ENCODE measurements at regions not wholly inside any gene's neighbourhood (a gene's known extent, or its start where the extent isn't known, plus 50 kb on each side); places are given as distances from the start of the nearest gene placed in this dataset.
"Not testable (repeated sequence)": the region's sequence is repeated elsewhere in the genome, so short reads cannot be mapped to it uniquely, and the experiment has no call there.

- no peak for DNase-seq (ENCODE audit: low read depth)
These were observed 313.2 kb upstream of the DIO3 start for GRCh38 chr14:101247842-101248725.

- no peak for DNase-seq (ENCODE audit: low read depth)
These were observed 312.2 kb upstream of the DIO3 start for GRCh38 chr14:101248840-101249675.

- DNase-seq (ENCODE audit: low read depth) = no peak
These were observed 311.6 kb upstream of the DIO3 start for GRCh38 chr14:101249676-101250036.

GRCh38 chr14:101250336-101250947, 310.9 kb upstream of the DIO3 start:
- no peak for DNase-seq (ENCODE audit: low read depth)

GRCh38 chr14:101250948-101251811, 310.1 kb upstream of the DIO3 start:
- no peak for DNase-seq (ENCODE audit: low read depth)

GRCh38 chr14:101251812-101252442, 309.4 kb upstream of the DIO3 start:
- no peak for DNase-seq (ENCODE audit: low read depth)

GRCh38 chr14:101252443-101253214, 308.7 kb upstream of the DIO3 start:
- no peak for DNase-seq (ENCODE audit: low read depth)

GRCh38 chr14:101253948-101254347, 307.3 kb upstream of the DIO3 start:
- DNase-seq (ENCODE audit: low read depth) = no peak

GRCh38 chr14:101254805-101255764, 306.2 kb upstream of the DIO3 start:
- DNase-seq (ENCODE audit: low read depth) = no peak

GRCh38 chr14:101255765-101256125, 305.6 kb upstream of the DIO3 start:
- no peak for DNase-seq (ENCODE audit: low read depth)

GRCh38 chr14:101256266-101256665, 305.0 kb upstream of the DIO3 start:
- no peak for DNase-seq (ENCODE audit: low read depth)

- no peak for DNase-seq (ENCODE audit: low read depth)
These were observed 303.7 kb upstream of the DIO3 start for GRCh38 chr14:101257551-101257950.

- DNase-seq (ENCODE audit: low read depth) = no peak
These were observed 301.5 kb upstream of the DIO3 start for GRCh38 chr14:101259748-101260147.

GRCh38 chr14:101266441-101266840, 294.9 kb upstream of the DIO3 start:
- DNase-seq (ENCODE audit: low read depth) = not testable (repeated sequence)

GRCh38 chr14:101273091-101273490, 288.2 kb upstream of the DIO3 start:
- no peak for DNase-seq (ENCODE audit: low read depth)

GRCh38 chr14:101276309-101277091, 284.8 kb upstream of the DIO3 start:
- DNase-seq (ENCODE audit: low read depth) = no peak

GRCh38 chr14:101282418-101282817, 278.9 kb upstream of the DIO3 start:
- no peak for DNase-seq (ENCODE audit: low read depth)

- DNase-seq (ENCODE audit: low read depth) = no peak
These were observed 276.6 kb upstream of the DIO3 start for GRCh38 chr14:101284711-101285110.
